Brain microvascular endothelial cell (primary cell): ENCODE measurements at regions not wholly inside any gene's neighbourhood (a gene's known extent, or its start where the extent isn't known, plus 50 kb on each side); places are given as distances from the start of the nearest gene placed in this dataset.

Experiments
- DNase-seq: peaks from one replicate; pipeline ENCODE4 v3.0.0-alpha.2; 2020
- H3K27ac ChIP-seq: fragments of 250-450 bp; sonication (Bioruptor Pico); 2 replicates; pipeline ENCODE4 v1.5.1; 2020; ENCODE audit warnings: mild to moderate bottlenecking, moderate library complexity
- H3K27me3 ChIP-seq: fragments of 250-450 bp; sonication (Bioruptor Pico); replicated peaks from 2 replicates; pipeline ENCODE4 v1.5.1; 2020; ENCODE audit warnings: mild to moderate bottlenecking
- H3K36me3 ChIP-seq: fragments of 250-450 bp; sonication (Bioruptor Pico); replicated peaks from 2 replicates; pipeline ENCODE4 v1.5.1; 2020; ENCODE audit warnings: mild to moderate bottlenecking
- H3K4me3 ChIP-seq: 2 replicates; pipeline ENCODE4 v1.5.1; 2011; ENCODE audit warnings: low read depth, mild to moderate bottlenecking, control low read depth, low read length, moderate library complexity
- in situ Hi-C: cut with HindIII; loops from 2 replicates; pipeline ENCODE4 v1.10.0; 2017; ENCODE audit warnings: low sequenced_read_pairs, low pct_ligation_motif_present
- TF ChIP-seq, protein P1 (sequence below): IDR thresholded peaks from 2 replicates; pipeline ENCODE4 v1.5.1; 2011; ENCODE audit warnings: low read depth, mild to moderate bottlenecking, moderate library complexity, low read length, control low read depth, inconsistent platforms; ENCODE audit errors: missing control alignments

DNA sequence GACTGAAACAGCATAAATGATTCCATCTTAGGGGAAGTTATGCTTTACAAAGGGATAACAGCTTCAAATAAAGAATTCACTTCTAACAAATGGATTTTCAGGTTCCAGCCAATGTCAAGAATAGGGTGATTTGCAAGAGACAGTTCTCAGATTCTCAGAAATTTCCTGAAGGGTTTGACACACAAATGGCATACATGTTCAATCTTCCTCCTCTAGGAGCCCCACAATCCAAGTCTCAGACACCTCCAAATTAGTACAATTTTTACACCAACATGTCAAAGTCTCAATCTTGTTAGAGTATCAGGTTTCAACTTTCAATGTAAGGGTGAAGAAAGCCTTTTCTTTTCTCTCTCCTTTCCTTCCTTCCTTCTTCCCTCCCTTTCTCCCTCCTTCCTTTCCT, 996.6 kb downstream of the TLE1 start:
- TF ChIP-seq, protein P1, sequence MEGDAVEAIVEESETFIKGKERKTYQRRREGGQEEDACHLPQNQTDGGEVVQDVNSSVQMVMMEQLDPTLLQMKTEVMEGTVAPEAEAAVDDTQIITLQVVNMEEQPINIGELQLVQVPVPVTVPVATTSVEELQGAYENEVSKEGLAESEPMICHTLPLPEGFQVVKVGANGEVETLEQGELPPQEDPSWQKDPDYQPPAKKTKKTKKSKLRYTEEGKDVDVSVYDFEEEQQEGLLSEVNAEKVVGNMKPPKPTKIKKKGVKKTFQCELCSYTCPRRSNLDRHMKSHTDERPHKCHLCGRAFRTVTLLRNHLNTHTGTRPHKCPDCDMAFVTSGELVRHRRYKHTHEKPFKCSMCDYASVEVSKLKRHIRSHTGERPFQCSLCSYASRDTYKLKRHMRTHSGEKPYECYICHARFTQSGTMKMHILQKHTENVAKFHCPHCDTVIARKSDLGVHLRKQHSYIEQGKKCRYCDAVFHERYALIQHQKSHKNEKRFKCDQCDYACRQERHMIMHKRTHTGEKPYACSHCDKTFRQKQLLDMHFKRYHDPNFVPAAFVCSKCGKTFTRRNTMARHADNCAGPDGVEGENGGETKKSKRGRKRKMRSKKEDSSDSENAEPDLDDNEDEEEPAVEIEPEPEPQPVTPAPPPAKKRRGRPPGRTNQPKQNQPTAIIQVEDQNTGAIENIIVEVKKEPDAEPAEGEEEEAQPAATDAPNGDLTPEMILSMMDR = no peak
- DNase-seq = no peak
- Histone ChIP-seq H3K4me3 (no peak overlapping the region), H3K36me3 (no peaks in the 10 kb centered on the region), H3K27me3 (no peaks in the 10 kb centered on the region), H3K27ac (no peak overlapping the region)
- in situ Hi-C loops = no loop called here

DNA sequence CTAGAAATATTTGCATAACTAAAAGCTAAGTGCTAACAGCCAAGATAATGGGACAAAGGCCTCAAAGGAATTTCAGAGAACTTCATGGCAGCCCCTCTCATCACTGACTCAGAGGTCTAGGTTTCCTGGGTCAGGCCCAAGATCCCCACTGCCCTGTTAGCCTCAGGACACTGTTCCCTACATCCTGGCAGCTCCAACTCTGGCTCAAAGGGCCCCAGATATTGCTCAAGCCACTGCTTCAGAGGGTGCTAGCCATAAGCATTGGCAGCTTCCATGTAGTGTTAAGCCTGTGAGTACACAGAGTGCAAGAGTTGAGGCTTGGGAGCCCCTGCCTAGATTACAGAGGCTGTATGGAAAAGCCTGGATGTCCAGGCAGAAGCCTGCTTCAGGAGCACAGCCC, 998.1 kb downstream of the TLE1 start:
- no peak overlapping the region for H3K27ac ChIP-seq
- H3K27me3 ChIP-seq = no peaks in the 10 kb centered on the region
- in situ Hi-C loops = no loop called here
- DNase-seq = no peak
- TF ChIP-seq, protein P1 = no peak
- no peaks in the 10 kb centered on the region for H3K36me3 ChIP-seq
- no peak overlapping the region for H3K4me3 ChIP-seq

DNA sequence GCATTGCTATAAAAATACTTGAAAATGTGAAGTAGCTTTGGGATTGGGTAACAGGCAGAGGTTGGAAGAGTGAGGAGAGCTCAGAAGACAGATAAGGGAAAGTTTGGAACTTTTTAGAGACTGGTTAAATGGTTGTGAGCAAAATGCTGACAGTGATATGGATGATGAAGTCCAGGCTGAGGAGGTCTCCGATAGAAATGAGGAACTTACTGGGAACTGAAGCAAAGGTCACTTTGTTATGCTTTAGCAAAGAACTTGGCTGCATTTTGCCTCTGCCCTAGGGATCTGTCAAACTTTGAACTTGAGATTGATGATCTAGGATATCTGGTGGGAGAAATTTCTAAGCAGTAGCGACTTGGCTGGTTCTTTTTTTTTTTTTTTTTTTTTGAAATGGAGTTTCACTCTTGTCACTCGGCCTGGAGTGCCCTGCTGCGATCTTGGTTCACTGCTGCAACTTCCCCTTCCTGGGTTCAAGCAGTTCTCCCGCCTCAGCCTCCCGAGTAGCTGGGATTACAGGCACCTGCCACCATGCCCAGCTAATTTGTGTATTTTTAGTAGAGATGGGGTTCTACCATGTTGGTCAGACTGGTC, 998.9 kb downstream of the TLE1 start:
- DNase-seq = no peak
- in situ Hi-C loops = no loop called here
- TF ChIP-seq, protein P1 = no peak
- H3K27me3 ChIP-seq = no peaks in the 10 kb centered on the region
- H3K36me3 ChIP-seq = no peaks in the 10 kb centered on the region
- no peak overlapping the region for H3K4me3 ChIP-seq
- H3K27ac ChIP-seq = no peak overlapping the region

DNA sequence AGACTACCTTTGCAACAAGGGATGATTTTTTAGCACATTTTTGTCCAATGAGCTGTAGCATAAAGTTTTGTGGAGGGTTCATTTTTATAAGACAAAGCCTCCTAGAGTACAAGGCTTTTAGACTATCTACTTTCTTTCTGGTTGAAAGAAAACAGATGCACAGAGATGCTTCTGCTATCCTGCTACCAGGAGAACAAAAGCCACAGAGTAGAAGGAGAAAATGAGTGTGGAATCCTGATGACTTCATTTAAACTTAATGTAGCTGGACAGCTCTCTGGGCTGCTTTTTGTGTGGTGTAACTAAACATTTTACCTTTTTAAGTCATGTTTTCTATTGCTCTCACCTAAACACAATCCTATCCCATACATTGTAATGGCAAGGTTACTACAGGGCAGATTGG, 1009.4 kb downstream of the TLE1 start:
- TF ChIP-seq, protein P1 = no peak
- Histone ChIP-seq H3K4me3 (no peak overlapping the region), H3K36me3 (no peaks in the 10 kb centered on the region), H3K27me3 (no peaks in the 10 kb centered on the region), H3K27ac (no peak overlapping the region)
- in situ Hi-C loops = no loop called here
- no peak for DNase-seq

DNA sequence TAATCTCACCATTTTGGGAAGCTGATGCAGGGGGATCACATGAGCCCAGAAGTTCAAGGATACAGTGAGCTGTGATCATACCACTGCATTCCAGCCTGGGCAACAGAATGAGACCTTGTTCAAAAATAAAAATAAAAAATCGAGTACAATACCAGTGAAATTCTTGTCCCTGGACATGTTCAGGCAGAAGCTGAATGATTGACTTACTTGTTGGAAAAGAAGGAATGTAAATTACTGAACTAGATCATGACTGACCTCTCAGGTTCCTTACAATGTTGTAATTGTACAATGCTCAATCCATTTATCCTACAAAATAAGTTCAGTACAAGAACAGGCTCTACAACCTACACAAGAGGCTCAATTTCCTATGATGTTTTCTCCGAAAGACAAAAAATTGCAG, 1010.4 kb downstream of the TLE1 start:
- H3K4me3 ChIP-seq = no peak overlapping the region
- in situ Hi-C loops = no loop called here
- TF ChIP-seq, protein P1 = no peak
- no peak overlapping the region for H3K27ac ChIP-seq
- H3K27me3 ChIP-seq = no peaks in the 10 kb centered on the region
- DNase-seq = no peak
- H3K36me3 ChIP-seq = no peaks in the 10 kb centered on the region

DNA sequence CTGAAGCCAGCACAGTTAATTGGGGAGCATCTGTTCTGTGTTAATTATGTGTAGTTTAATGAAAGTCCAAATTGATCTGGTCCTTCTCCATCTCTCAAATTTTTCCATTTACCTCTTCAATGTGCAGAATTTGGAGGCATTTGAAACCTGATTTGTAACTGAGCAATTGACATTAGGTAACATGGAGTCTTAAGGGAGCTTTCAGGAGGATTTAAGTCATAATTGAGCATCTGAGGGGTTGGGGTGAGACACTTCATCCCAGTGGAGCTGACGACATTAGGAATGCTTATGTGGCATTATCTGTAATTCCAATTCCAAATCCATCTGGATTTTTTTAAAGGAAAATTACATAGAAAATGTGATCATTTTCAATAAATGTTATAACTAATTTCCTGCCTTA, 1015.9 kb downstream of the TLE1 start:
- TF ChIP-seq, protein P1 = no peak

More for the DNA sequence above, 1015.9 kb downstream of the TLE1 start:
- Histone ChIP-seq H3K27me3 (no peaks in the 10 kb centered on the region), H3K4me3 (no peak overlapping the region), H3K27ac (no peak overlapping the region), H3K36me3 (no peaks in the 10 kb centered on the region)
- in situ Hi-C loops = no loop called here
- DNase-seq = no peak
